ENCODE measurements at regions not wholly inside any gene's neighbourhood (a gene's known extent, or its start where the extent isn't known, plus 50 kb on each side); places are given as distances from the start of the nearest gene placed in this dataset.

DNA sequence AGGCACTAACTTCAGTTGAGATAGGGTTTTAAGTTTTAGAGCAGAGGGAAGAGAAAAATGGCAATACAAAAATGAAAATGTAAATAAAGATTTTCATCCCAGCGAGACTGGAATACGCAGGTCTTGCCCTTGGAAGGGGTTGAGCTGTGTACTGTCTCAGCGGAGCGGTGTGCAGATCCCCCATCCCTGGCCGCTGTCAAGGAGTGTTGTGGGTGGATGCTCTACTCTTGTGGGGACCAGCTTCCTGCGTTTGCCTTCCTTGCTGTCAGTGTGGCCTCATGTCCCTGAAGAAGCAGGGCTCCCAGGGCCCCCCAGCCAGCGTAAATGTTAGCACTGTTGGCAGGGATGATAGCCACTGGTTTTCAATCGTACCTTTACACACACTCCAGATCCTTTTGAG, 249.7 kb upstream of the PITRM1 start:
- TF ChIP-seq, protein P1, sequence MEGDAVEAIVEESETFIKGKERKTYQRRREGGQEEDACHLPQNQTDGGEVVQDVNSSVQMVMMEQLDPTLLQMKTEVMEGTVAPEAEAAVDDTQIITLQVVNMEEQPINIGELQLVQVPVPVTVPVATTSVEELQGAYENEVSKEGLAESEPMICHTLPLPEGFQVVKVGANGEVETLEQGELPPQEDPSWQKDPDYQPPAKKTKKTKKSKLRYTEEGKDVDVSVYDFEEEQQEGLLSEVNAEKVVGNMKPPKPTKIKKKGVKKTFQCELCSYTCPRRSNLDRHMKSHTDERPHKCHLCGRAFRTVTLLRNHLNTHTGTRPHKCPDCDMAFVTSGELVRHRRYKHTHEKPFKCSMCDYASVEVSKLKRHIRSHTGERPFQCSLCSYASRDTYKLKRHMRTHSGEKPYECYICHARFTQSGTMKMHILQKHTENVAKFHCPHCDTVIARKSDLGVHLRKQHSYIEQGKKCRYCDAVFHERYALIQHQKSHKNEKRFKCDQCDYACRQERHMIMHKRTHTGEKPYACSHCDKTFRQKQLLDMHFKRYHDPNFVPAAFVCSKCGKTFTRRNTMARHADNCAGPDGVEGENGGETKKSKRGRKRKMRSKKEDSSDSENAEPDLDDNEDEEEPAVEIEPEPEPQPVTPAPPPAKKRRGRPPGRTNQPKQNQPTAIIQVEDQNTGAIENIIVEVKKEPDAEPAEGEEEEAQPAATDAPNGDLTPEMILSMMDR (conservative IDR thresholded peaks at IDR 0.05; ENCODE audit: low read length), result no peak
- no peak for TF ChIP-seq EZH2phosphoT487 (IDR thresholded peaks at IDR 0.05; ENCODE audit: borderline replicate concordance)
